Right lobe of liver (tissue), 4 donors: ENCODE measurements at regions not wholly inside any gene's neighbourhood (a gene's known extent, or its start where the extent isn't known, plus 50 kb on each side); places are given as distances from the start of the nearest gene placed in this dataset.

Experiments used
- POLR2A ChIP-seq: fragments of 450-650 bp; IDR thresholded peaks from one replicate; pipeline ENCODE4 v1.6.1; 2017; ENCODE audit warnings: antibody characterized with exemption, mild to moderate bottlenecking
- TF ChIP-seq, protein P1 (sequence below), 4 donors: fragments of 200-600 bp in 3 of 4; fragments of 450-650 bp in 1 of 4; IDR thresholded peaks; one replicate each; pipeline versions ENCODE4 v1.5.1 to v1.8.0; 2016 to 2022; ENCODE audit warnings: antibody characterized with exemption in 4 of 4, mild to moderate bottlenecking in 2 of 4
- donor health status: DM: no; HTN: no; CAD: no.
- donor health status: DM: no; HTN: no; CAD: no.
- donor health status: DM: no; HTN: yes; CAD: no.

- TF ChIP-seq POLR2A: no peak
- TF ChIP-seq, protein P1, sequence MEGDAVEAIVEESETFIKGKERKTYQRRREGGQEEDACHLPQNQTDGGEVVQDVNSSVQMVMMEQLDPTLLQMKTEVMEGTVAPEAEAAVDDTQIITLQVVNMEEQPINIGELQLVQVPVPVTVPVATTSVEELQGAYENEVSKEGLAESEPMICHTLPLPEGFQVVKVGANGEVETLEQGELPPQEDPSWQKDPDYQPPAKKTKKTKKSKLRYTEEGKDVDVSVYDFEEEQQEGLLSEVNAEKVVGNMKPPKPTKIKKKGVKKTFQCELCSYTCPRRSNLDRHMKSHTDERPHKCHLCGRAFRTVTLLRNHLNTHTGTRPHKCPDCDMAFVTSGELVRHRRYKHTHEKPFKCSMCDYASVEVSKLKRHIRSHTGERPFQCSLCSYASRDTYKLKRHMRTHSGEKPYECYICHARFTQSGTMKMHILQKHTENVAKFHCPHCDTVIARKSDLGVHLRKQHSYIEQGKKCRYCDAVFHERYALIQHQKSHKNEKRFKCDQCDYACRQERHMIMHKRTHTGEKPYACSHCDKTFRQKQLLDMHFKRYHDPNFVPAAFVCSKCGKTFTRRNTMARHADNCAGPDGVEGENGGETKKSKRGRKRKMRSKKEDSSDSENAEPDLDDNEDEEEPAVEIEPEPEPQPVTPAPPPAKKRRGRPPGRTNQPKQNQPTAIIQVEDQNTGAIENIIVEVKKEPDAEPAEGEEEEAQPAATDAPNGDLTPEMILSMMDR (IDR thresholded peaks at IDR 0.05): no peak
These were observed 777.6 kb upstream of the SOX11 start for GRCh38 chr2:4914551-4914950.
